Type B pancreatic cell (in vitro differentiated cells): ENCODE measurements at regions not wholly inside any gene's neighbourhood (a gene's known extent, or its start where the extent isn't known, plus 50 kb on each side); places are given as distances from the start of the nearest gene placed in this dataset.

ENCODE experiments used
- DNase-seq: peaks from one replicate; pipeline ENCODE4 v3.0.0; 2021; ENCODE audit warnings: mixed read lengths; ENCODE audit not compliant: unreplicated experiment; ENCODE audit errors: extremely low spot score
- H3K27ac Mint-ChIP-seq: 2 replicates; pipeline ENCODE4 v1.8.0; 2021; ENCODE audit warnings: mild to moderate bottlenecking, mixed read lengths
- H3K27me3 Mint-ChIP-seq: 2 replicates; pipeline ENCODE4 v1.8.0; 2021; ENCODE audit warnings: mixed read lengths
- H3K36me3 Mint-ChIP-seq: 2 replicates; pipeline ENCODE4 v1.8.0; 2021; ENCODE audit warnings: mixed read lengths
- H3K4me1 Mint-ChIP-seq: one replicate; pipeline ENCODE4 v1.8.0; 2021; ENCODE audit warnings: mixed read lengths; ENCODE audit not compliant: unreplicated experiment
- H3K4me3 Mint-ChIP-seq: 2 replicates; pipeline ENCODE4 v1.8.0; 2021; ENCODE audit warnings: mild to moderate bottlenecking, mixed read lengths
- H3K9me3 Mint-ChIP-seq: 2 replicates; pipeline ENCODE4 v1.8.0; 2021; ENCODE audit warnings: mixed read lengths
- CTCF ChIP-seq: fragments of 200-600 bp; sonication (generic); conservative IDR thresholded peaks from 2 replicates; pipeline ENCODE4 v1.5.0; 2021; ENCODE audit warnings: antibody characterized with exemption, mild to moderate bottlenecking

GRCh38 chr7:414681-415560, 104.7 kb downstream of the PDGFA start:
- Mint-ChIP-seq H3K9me3 (peaks cover 4% of the 10 kb centered on the region), H3K4me1 (no peaks in the 10 kb centered on the region), H3K36me3 (no peaks in the 10 kb centered on the region), H3K27me3 (no peaks in the 10 kb centered on the region), H3K4me3 (no peak overlapping the region), H3K27ac (no peak overlapping the region)
- DNase-seq: no peak
- no peak for TF ChIP-seq CTCF

GRCh38 chr7:415646-416525, 103.8 kb downstream of the PDGFA start:
- no peak for TF ChIP-seq CTCF
- Mint-ChIP-seq H3K4me1 (no peaks in the 10 kb centered on the region), H3K27ac (no peak overlapping the region), H3K27me3 (no peaks in the 10 kb centered on the region), H3K9me3 (peaks cover 4% of the 10 kb centered on the region), H3K4me3 (no peak overlapping the region), H3K36me3 (no peaks in the 10 kb centered on the region)
- DNase-seq: no peak

GRCh38 chr7:416761-417624, 102.7 kb downstream of the PDGFA start:
- Mint-ChIP-seq H3K36me3 (no peaks in the 10 kb centered on the region), H3K4me3 (no peak overlapping the region), H3K4me1 (no peaks in the 10 kb centered on the region), H3K9me3 (peaks cover 4% of the 10 kb centered on the region), H3K27me3 (no peaks in the 10 kb centered on the region), H3K27ac (no peak overlapping the region)
- TF ChIP-seq CTCF: no peak
- DNase-seq: no peak

- Mint-ChIP-seq H3K9me3 (peaks cover 4% of the 10 kb centered on the region), H3K4me3 (no peak overlapping the region), H3K36me3 (no peaks in the 10 kb centered on the region), H3K27me3 (no peaks in the 10 kb centered on the region), H3K27ac (no peak overlapping the region), H3K4me1 (no peaks in the 10 kb centered on the region)
- no peak for DNase-seq
- TF ChIP-seq CTCF: no peak
Measured at GRCh38 chr7:417625-417889, 102.1 kb downstream of the PDGFA start.

- H3K4me3 Mint-ChIP-seq: no peak overlapping the region
- H3K27ac Mint-ChIP-seq: no peak overlapping the region
- no peaks in the 10 kb centered on the region for H3K4me1 Mint-ChIP-seq
- H3K36me3 Mint-ChIP-seq: no peaks in the 10 kb centered on the region
- H3K27me3 Mint-ChIP-seq: no peaks in the 10 kb centered on the region
- H3K9me3 Mint-ChIP-seq: peaks cover 4% of the 10 kb centered on the region
- no peak for DNase-seq
- no peak for TF ChIP-seq CTCF
Measured at GRCh38 chr7:417973-418601, 101.6 kb downstream of the PDGFA start.
